Colonic mucosa (tissue), 4 donors: ENCODE measurements at regions not wholly inside any gene's neighbourhood (a gene's known extent, or its start where the extent isn't known, plus 50 kb on each side); places are given as distances from the start of the nearest gene placed in this dataset.

Source experiments
- DNase-seq: peaks from one replicate; pipeline ENCODE4 v3.0.0-alpha.2; 2020
- H3K27ac ChIP-seq: fragments of 200-600 bp; one replicate; pipeline ENCODE4 v1.8.0; 2021
- H3K27me3 ChIP-seq: fragments of 200-600 bp; one replicate; pipeline ENCODE4 v1.8.0; 2021
- H3K36me3 ChIP-seq: fragments of 200-600 bp; one replicate; pipeline ENCODE4 v1.8.0; 2021
- H3K4me1 ChIP-seq: fragments of 200-600 bp; one replicate; pipeline ENCODE4 v1.8.0; 2021; ENCODE audit warnings: mild to moderate bottlenecking
- H3K4me3 ChIP-seq: fragments of 200-600 bp; one replicate; pipeline ENCODE4 v1.8.0; 2021
- H3K9ac ChIP-seq, 2 donors: one replicate each; pipeline ENCODE4 v1.7.0; 2013; ENCODE audit warnings: control low read depth in 2 of 2, low read depth in 2 of 2, low read length in 2 of 2
- H3K9me3 ChIP-seq: fragments of 200-600 bp; one replicate; pipeline ENCODE4 v1.8.0; 2021
- CTCF ChIP-seq: fragments of 200-600 bp; IDR thresholded peaks from one replicate; pipeline ENCODE4 v1.8.0; 2022; ENCODE audit warnings: antibody characterized with exemption, mild to moderate bottlenecking
- intact Hi-C: fragments of 100-400 bp; cut with DNase I; formaldehyde crosslinking; loops from one replicate; pipeline ENCODE4 v1.14.1; 2022
- donor health status: healthy.
- donor health status: DM: no; HTN: no; CAD: no.
- donor health status: DM: no; HTN: no; CAD: no.

DNA sequence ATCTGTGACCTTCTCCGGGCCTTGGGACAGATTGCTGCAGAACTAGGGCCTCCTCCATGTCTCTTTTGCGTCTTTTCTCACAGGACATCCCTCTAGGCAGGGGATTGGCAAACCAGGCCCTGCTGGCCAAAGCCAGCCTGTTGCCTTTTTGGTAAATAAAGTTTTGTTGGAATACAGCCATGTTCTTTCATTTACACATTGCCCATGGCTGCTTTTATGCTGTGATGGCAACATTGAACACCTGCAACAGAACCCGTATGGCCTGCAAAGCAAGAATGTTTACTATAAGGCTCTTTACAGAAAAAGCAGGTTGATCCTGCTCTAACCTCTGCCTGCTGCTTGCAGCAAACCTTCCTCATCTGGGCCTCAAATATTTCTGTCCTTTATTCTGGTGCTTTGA is 56.8 kb upstream of the B3GAT1 start:
- intact Hi-C loops, result no loop called here
- peak; percentile 27 for DNase-seq
- Histone ChIP-seq H3K4me3 (peak overlapping the region; percentile 20), H3K4me1 (peaks cover 9% of the 10 kb centered on the region), H3K27ac (peak overlapping the region; percentile 83), H3K9me3 (no peaks in the 10 kb centered on the region), H3K36me3 (no peaks in the 10 kb centered on the region), H3K9ac (peak overlapping the region in 1 of 2 donors; percentile 70), H3K27me3 (no peaks in the 10 kb centered on the region)
- TF ChIP-seq CTCF, result no peak

GRCh38 chr11:134468081-134468668 is 56.1 kb upstream of the B3GAT1 start:
- peaks cover 9% of the 10 kb centered on the region for H3K4me1 ChIP-seq
- H3K9me3 ChIP-seq, result no peaks in the 10 kb centered on the region
- no peaks in the 10 kb centered on the region for H3K36me3 ChIP-seq
- H3K27ac ChIP-seq, result peak overlapping the region; percentile 83
- H3K9ac ChIP-seq, result peak overlapping the region in 1 of 2 donors; percentile 70
- peak; percentile 72 for DNase-seq
- no peak for TF ChIP-seq CTCF
- no peaks in the 10 kb centered on the region for H3K27me3 ChIP-seq
- H3K4me3 ChIP-seq, result peak overlapping the region; percentile 20
- intact Hi-C loops, result no loop called here

DNA sequence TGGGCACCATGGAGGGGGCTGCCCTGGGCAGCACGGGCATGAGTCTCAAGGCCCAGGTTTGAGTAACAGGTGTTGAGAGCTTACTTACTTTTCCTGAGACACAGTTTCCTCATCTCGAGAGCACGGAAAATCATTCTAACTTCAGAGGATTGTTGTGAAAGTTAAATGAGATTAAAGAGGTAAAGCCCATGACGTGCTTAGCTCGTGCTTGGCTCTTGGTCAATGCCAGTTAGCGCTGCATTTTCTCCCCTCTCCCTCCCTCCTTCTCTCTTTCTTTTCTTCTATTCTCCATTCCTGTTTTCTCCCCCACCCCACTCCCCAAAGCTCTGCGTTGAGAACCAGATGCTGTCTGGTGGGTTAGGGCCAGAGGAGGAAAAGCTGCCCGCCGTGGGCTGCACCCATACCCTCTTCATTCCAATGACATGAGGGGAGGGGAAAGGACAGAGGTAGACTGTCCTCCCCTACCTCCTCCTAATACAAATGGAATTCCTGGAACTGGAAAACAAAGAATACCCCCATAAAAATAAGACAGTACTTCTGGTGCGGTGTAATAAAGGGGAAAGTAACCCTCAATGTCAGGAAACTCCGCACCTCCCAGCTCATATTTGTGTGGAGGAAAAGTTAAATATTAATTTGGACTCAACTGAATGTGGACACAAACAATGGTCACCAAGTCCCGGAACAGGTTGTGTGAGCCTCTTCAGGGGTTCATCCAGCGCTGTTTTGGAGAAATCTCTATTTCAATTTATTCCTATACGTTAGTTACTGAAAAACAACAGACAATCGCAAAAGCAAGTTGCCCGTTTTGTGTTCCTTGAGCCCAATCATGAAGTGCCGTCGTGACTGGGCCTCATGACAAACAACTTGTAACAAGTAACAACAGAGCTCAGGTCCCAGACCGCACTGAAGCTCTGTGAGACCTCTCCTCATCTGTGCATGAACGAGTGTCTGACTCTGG is 54.8 kb upstream of the B3GAT1 start:
- intact Hi-C loops, result no loop called here
- Histone ChIP-seq H3K9me3 (no peaks in the 10 kb centered on the region), H3K36me3 (no peaks in the 10 kb centered on the region), H3K27me3 (no peaks in the 10 kb centered on the region), H3K27ac (peak overlapping the region; percentile 83), H3K4me1 (peaks cover 9% of the 10 kb centered on the region), H3K4me3 (peak overlapping the region; percentile 20), H3K9ac (peak overlapping the region in 1 of 2 donors; percentile 70)
- DNase-seq, result peak; percentile 50
- TF ChIP-seq CTCF, result no peak

- Histone ChIP-seq H3K9me3 (no peaks in the 10 kb centered on the region), H3K9ac (peak overlapping the region in 1 of 2 donors; percentile 70), H3K27ac (peak overlapping the region; percentile 83), H3K36me3 (no peaks in the 10 kb centered on the region), H3K4me1 (peaks cover 9% of the 10 kb centered on the region), H3K4me3 (peak overlapping the region; percentile 20), H3K27me3 (no peaks in the 10 kb centered on the region)
- TF ChIP-seq CTCF, result no peak
- intact Hi-C loops, result no loop called here
- peak; percentile 72 for DNase-seq
These were observed 54.1 kb upstream of the B3GAT1 start for GRCh38 chr11:134466156-134466555.

DNA sequence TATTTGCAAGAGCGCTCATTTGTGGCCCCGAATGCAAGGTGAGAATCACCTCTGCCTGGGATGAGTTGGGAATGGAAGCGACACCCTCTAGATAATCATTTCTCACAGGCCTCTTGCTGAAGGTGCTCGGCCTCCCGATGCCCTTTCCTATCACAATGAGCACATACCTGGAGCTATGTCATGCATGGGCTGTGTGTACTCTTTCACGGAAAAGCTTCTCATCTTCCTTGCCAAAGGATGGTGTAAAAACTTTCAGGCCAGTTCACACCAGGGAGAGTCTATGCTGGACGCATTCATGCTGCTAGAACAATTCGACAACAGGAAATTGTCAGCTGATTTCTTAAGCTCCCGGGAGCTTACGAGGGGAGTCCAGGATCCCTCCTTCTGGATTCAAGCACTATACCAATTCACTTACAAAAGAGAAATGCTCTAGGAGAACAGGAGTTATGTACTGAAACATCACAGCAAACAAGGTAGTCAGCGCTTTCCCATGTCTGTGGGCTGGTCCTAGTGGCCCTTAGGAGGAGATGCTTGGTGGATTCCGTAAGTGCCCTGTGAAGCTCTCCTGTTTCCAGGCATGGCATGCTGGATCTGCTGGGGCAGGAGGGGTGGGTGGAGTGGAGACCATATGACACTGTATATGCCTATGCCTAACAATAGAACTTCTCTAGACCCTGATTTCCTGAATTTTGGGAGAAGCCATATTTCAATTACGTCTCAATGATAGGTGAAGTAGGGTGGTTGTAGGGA is 53.1 kb upstream of the B3GAT1 start:
- no peak overlapping the region for H3K4me3 ChIP-seq
- peaks cover 9% of the 10 kb centered on the region for H3K4me1 ChIP-seq
- H3K27ac ChIP-seq, result no peak overlapping the region
- no peaks in the 10 kb centered on the region for H3K9me3 ChIP-seq
- H3K36me3 ChIP-seq, result no peaks in the 10 kb centered on the region
- no peak for DNase-seq
- no peaks in the 10 kb centered on the region for H3K27me3 ChIP-seq
- intact Hi-C loops, result no loop called here
- H3K9ac ChIP-seq, result no peak overlapping the region
- no peak for TF ChIP-seq CTCF
